ENCODE measurements at regions not wholly inside any gene's neighbourhood (a gene's known extent, or its start where the extent isn't known, plus 50 kb on each side); places are given as distances from the start of the nearest gene placed in this dataset.
A peak's percentile ranks its signal among the peaks of the same experiment; 100 is the strongest.

DNA sequence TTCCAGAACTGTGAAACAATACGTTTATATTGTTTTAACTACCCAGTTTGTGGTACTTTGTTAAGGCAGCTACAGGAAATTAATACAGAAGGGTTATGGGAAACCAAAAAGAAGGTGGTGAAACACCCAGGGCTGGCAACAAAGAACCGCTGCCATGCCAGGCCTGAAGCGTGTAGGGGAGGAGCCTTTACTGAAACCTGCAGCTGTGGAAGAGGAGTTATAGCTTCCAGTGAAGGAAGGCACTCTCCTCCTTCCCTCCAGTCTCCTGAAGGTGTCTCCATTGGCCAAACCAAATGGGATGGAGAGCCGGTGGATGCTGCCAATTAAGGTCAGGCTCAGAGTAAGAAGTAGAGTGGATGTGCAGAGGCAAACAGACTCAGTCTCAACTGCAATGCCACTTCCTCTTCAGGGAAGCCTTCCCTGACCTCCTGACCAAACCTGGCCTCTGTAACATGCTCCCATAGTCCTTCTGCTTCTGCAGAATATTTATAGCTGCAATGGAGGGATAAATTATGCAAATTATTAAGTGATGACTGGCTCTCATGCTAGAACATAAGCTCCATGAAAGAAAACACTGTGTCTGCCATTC lies 168.3 kb downstream of the DAD1 start:
- Histone ChIP-seq H3K9me3 (no peaks in the 10 kb centered on the region), H3K36me3 (ENCODE audit: control insufficient read depth in 2 of 2, extremely low read depth in 1 of 2, insufficient read depth in 1 of 2, low read length in 1 of 2) (no peaks in the 10 kb centered on the region), H3K27me3 (replicated peaks in 1 of 2; ENCODE audit: control insufficient read depth in 2 of 2, extremely low read depth in 1 of 2, insufficient read depth in 2 of 2, low read length in 1 of 2) (no peaks in the 10 kb centered on the region), H3K4me3 (ENCODE audit: control insufficient read depth in 1 of 2, extremely low read depth in 1 of 2, low read length in 1 of 2) (no peak overlapping the region), H3K4me1 (ENCODE audit: control insufficient read depth in 1 of 2, extremely low read depth in 1 of 2, insufficient read depth in 2 of 2, low read length in 2 of 2) (no peaks in the 10 kb centered on the region), H3K27ac (ENCODE audit: low read length) (no peak overlapping the region)
- POLR2A ChIA-PET = no interaction called here
- no CpG with 5 or more reads among the region's 4 CpGs for WGBS (ENCODE audit: insufficient coverage)
- Mint-ChIP-seq H3K4me3 (no peak overlapping the region), H3K9me3 (no peaks in the 10 kb centered on the region), H3K36me3 (no peaks in the 10 kb centered on the region), H3K27ac (no peak overlapping the region), H3K4me1 (peaks cover 0 to 21% (median 0%) of the 10 kb centered on the region in 3 donors), H3K27me3 (no peaks in the 10 kb centered on the region)
- ATAC-seq (replicated peaks in 1 of 4) = no peak
- CTCF ChIA-PET = interaction anchor here in 1 of 2 donors (1.7 kb wide), 1 partner anchor 39 kb away, joined by 3 read pairs; no protein-coding TSS in a partner anchor
- peak in 3 of 35 experiments; percentile 1 to 16 (median 6) for DNase-seq

DNA sequence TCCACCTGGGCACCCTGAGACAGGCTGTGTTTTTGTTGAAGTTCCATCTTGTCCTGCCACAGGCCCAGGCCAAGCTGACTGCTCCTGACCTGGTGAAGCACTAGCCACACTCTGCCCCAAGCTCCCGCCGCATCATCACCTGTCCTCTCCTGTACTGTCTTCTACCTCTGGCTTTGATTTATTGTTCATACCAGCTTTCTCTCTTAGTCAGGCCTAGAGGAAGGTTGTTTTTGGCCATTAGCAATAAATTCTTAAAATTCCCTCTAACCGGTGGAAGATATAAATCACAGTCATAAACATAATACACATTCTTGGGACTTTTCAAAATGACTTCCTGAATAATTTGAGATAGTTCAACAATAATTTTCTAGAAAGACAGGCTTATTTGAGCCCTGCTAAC lies 169.4 kb downstream of the DAD1 start:
- no peak for DNase-seq
- POLR2A ChIA-PET = no interaction called here
- H3K36me3 Mint-ChIP-seq = no peaks in the 10 kb centered on the region
- Histone ChIP-seq H3K4me3 (ENCODE audit: control insufficient read depth in 1 of 2, extremely low read depth in 1 of 2, low read length in 1 of 2) (no peak overlapping the region), H3K9me3 (no peaks in the 10 kb centered on the region), H3K4me1 (ENCODE audit: control insufficient read depth in 1 of 2, extremely low read depth in 1 of 2, insufficient read depth in 2 of 2, low read length in 2 of 2) (no peaks in the 10 kb centered on the region), H3K36me3 (ENCODE audit: control insufficient read depth in 2 of 2, extremely low read depth in 1 of 2, insufficient read depth in 1 of 2, low read length in 1 of 2) (no peaks in the 10 kb centered on the region), H3K27me3 (replicated peaks in 1 of 2; ENCODE audit: control insufficient read depth in 2 of 2, extremely low read depth in 1 of 2, insufficient read depth in 2 of 2, low read length in 1 of 2) (no peaks in the 10 kb centered on the region), H3K27ac (ENCODE audit: low read length) (no peak overlapping the region)
- H3K4me1 Mint-ChIP-seq = peaks cover 0 to 21% (median 0%) of the 10 kb centered on the region in 3 donors
- CTCF ChIA-PET = no interaction called here
- no peak for ATAC-seq (replicated peaks in 1 of 4)
- H3K27me3 Mint-ChIP-seq = no peaks in the 10 kb centered on the region
- WGBS (ENCODE audit: insufficient coverage) = no CpG with 5 or more reads among the region's 3 CpGs
- H3K4me3 Mint-ChIP-seq = no peak overlapping the region
- H3K27ac Mint-ChIP-seq = no peak overlapping the region
- no peaks in the 10 kb centered on the region for H3K9me3 Mint-ChIP-seq

DNA sequence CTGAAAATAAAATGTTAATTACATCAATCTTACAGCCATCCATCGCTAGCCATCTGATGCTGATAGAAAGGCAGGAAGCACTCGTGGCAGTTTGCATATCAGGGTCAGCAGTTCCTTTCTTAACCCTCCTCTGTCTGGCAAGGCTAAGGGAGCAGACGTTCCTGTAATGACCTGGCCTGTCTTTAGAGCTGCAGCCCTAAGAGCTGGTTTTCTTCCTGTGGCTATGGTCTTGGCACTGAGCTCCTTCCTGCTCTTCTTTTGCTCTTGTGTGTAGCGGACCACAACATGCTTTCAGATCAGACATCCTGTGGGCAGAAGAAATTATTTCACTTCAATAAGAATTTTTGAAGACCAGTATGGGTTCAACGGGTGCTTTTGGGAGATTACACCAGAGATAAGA lies 170.4 kb downstream of the DAD1 start:
- no peak for DNase-seq
- Histone ChIP-seq H3K27me3 (replicated peaks in 1 of 2; ENCODE audit: control insufficient read depth in 2 of 2, extremely low read depth in 1 of 2, insufficient read depth in 2 of 2, low read length in 1 of 2) (no peaks in the 10 kb centered on the region), H3K9me3 (no peaks in the 10 kb centered on the region), H3K4me1 (ENCODE audit: control insufficient read depth in 1 of 2, extremely low read depth in 1 of 2, insufficient read depth in 2 of 2, low read length in 2 of 2) (no peaks in the 10 kb centered on the region), H3K27ac (ENCODE audit: low read length) (no peak overlapping the region), H3K4me3 (ENCODE audit: control insufficient read depth in 1 of 2, extremely low read depth in 1 of 2, low read length in 1 of 2) (no peak overlapping the region), H3K36me3 (ENCODE audit: control insufficient read depth in 2 of 2, extremely low read depth in 1 of 2, insufficient read depth in 1 of 2, low read length in 1 of 2) (no peaks in the 10 kb centered on the region)
- Mint-ChIP-seq H3K4me3 (no peak overlapping the region), H3K27me3 (no peaks in the 10 kb centered on the region), H3K36me3 (no peaks in the 10 kb centered on the region), H3K9me3 (no peaks in the 10 kb centered on the region), H3K27ac (peak overlapping the region in 1 of 2 donors; percentile 19), H3K4me1 (peaks cover 0 to 18% (median 0%) of the 10 kb centered on the region in 3 donors)
- POLR2A ChIA-PET = no interaction called here
- no peak for ATAC-seq (replicated peaks in 1 of 4)
- no CpG with 5 or more reads among the region's 5 CpGs for WGBS (ENCODE audit: insufficient coverage)
- CTCF ChIA-PET = interaction anchor here in 1 of 2 donors (0.8 to 0.9 kb wide), 2 partner anchors 29 to 39 kb away, joined by 3 read pairs; no protein-coding TSS in a partner anchor

DNA sequence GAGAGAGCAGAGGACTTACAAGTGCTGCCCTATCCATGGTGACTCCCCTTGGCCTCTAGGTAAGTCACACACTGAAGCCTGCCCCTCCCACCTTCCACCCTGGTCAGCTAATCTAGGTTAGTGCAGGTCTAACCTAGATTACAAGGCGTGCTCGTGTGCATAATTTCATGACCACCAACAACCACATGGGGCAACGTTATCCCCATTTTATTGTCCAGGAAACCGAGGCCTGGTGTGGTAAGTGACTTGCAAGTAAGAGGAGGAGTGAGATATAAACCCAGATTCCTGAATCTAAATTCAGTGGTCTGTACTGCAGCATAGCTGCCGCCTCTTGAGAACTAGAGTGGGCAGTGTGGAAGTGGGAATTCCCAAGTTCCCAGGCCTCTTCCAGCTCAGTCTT lies 171.1 kb downstream of the DAD1 start:
- H3K9me3 ChIP-seq = no peaks in the 10 kb centered on the region
- no peak overlapping the region for H3K27ac Mint-ChIP-seq
- no peaks in the 10 kb centered on the region for H3K36me3 ChIP-seq (ENCODE audit: control insufficient read depth in 2 of 2, extremely low read depth in 1 of 2, insufficient read depth in 1 of 2, low read length in 1 of 2)
- ChIA-PET CTCF (interaction anchor here in 1 of 2 donors (0.8 to 0.9 kb wide), 2 partner anchors 29 to 40 kb away, joined by 3 read pairs; no protein-coding TSS in a partner anchor), POLR2A (no interaction called here)
- no CpG with 5 or more reads among the region's 5 CpGs for WGBS (ENCODE audit: insufficient coverage)
- H3K4me3 Mint-ChIP-seq = no peak overlapping the region
- no peak overlapping the region for H3K4me3 ChIP-seq (ENCODE audit: control insufficient read depth in 1 of 2, extremely low read depth in 1 of 2, low read length in 1 of 2)
- H3K27me3 ChIP-seq (replicated peaks in 1 of 2; ENCODE audit: control insufficient read depth in 2 of 2, extremely low read depth in 1 of 2, insufficient read depth in 2 of 2, low read length in 1 of 2) = no peaks in the 10 kb centered on the region
- no peak for DNase-seq
- no peak for ATAC-seq (replicated peaks in 1 of 4)
- H3K4me1 ChIP-seq (ENCODE audit: control insufficient read depth in 1 of 2, extremely low read depth in 1 of 2, insufficient read depth in 2 of 2, low read length in 2 of 2) = no peaks in the 10 kb centered on the region
- H3K27me3 Mint-ChIP-seq = no peaks in the 10 kb centered on the region
- H3K36me3 Mint-ChIP-seq = no peaks in the 10 kb centered on the region
- peaks cover 0 to 18% (median 0%) of the 10 kb centered on the region in 3 donors for H3K4me1 Mint-ChIP-seq
- H3K27ac ChIP-seq (ENCODE audit: low read length) = no peak overlapping the region
- H3K9me3 Mint-ChIP-seq = no peaks in the 10 kb centered on the region

DNA sequence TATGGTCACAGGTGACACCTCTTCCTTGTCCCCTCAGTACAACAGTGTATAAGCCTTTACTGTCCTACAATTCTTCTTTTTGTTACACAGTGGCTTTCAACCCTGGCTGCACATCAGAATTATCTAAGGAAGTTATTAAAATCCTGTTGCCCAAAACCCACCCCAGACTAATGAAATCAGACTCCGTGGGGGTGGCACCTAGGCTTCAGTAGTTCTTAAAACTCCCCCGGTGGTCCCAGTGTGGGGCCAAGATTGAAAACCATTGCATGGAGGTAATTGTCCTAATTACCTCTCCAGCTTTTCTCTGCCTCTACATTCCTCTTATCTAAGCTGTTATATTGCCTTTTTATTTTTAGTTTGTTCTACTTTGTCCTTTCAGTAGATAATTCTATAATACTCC lies 172.8 kb downstream of the DAD1 start:
- Histone ChIP-seq H3K4me1 (ENCODE audit: control insufficient read depth in 1 of 2, extremely low read depth in 1 of 2, insufficient read depth in 2 of 2, low read length in 2 of 2) (no peaks in the 10 kb centered on the region), H3K27ac (ENCODE audit: low read length) (no peak overlapping the region), H3K36me3 (ENCODE audit: control insufficient read depth in 2 of 2, extremely low read depth in 1 of 2, insufficient read depth in 1 of 2, low read length in 1 of 2) (no peaks in the 10 kb centered on the region), H3K4me3 (ENCODE audit: control insufficient read depth in 1 of 2, extremely low read depth in 1 of 2, low read length in 1 of 2) (no peak overlapping the region), H3K27me3 (replicated peaks in 1 of 2; ENCODE audit: control insufficient read depth in 2 of 2, extremely low read depth in 1 of 2, insufficient read depth in 2 of 2, low read length in 1 of 2) (no peaks in the 10 kb centered on the region), H3K9me3 (no peaks in the 10 kb centered on the region)
- CTCF ChIA-PET = no interaction called here
- H3K27ac Mint-ChIP-seq = no peak overlapping the region
- no peak for DNase-seq
- no peaks in the 10 kb centered on the region for H3K9me3 Mint-ChIP-seq
- POLR2A ChIA-PET = no interaction called here
- no CpG with 5 or more reads among the region's 2 CpGs for WGBS (ENCODE audit: insufficient coverage)
- no peaks in the 10 kb centered on the region for H3K27me3 Mint-ChIP-seq
- no peaks in the 10 kb centered on the region for H3K36me3 Mint-ChIP-seq
- peaks cover 0 to 10% (median 0%) of the 10 kb centered on the region in 3 donors for H3K4me1 Mint-ChIP-seq
- ATAC-seq (replicated peaks in 1 of 4) = no peak
- no peak overlapping the region for H3K4me3 Mint-ChIP-seq

DNA sequence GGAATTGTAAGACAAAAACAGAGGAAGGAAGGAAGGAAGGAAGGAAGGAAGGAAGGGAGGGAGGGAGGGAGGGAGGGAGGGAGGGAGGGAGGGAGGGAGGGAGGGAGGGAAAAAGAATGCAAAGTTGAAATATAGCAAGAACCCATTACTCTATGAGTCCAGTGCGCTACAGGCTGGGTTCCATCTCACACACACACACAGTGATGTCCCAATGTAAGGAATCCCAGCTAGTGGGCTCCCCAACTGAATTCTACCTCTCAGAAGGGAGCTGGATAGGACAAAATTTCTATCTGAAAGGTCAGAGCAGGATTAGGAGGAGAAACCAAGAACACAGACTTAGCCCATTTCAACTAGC lies 173.4 kb downstream of the DAD1 start:
- ATAC-seq (replicated peaks in 1 of 4) = no peak
- POLR2A ChIA-PET = no interaction called here
- no peaks in the 10 kb centered on the region for H3K9me3 Mint-ChIP-seq
- WGBS (ENCODE audit: insufficient coverage) = no CpG with 5 or more reads among the region's 1 CpG
- Histone ChIP-seq H3K4me1 (ENCODE audit: control insufficient read depth in 1 of 2, extremely low read depth in 1 of 2, insufficient read depth in 2 of 2, low read length in 2 of 2) (no peaks in the 10 kb centered on the region), H3K4me3 (ENCODE audit: control insufficient read depth in 1 of 2, extremely low read depth in 1 of 2, low read length in 1 of 2) (no peak overlapping the region), H3K27me3 (replicated peaks in 1 of 2; ENCODE audit: control insufficient read depth in 2 of 2, extremely low read depth in 1 of 2, insufficient read depth in 2 of 2, low read length in 1 of 2) (no peaks in the 10 kb centered on the region), H3K36me3 (ENCODE audit: control insufficient read depth in 2 of 2, extremely low read depth in 1 of 2, insufficient read depth in 1 of 2, low read length in 1 of 2) (no peaks in the 10 kb centered on the region), H3K27ac (ENCODE audit: low read length) (no peak overlapping the region), H3K9me3 (no peaks in the 10 kb centered on the region)
- CTCF ChIA-PET = no interaction called here
- no peak for DNase-seq
- H3K4me3 Mint-ChIP-seq = no peak overlapping the region
- no peaks in the 10 kb centered on the region for H3K27me3 Mint-ChIP-seq
- H3K27ac Mint-ChIP-seq = no peak overlapping the region
- no peaks in the 10 kb centered on the region for H3K36me3 Mint-ChIP-seq
- H3K4me1 Mint-ChIP-seq = peaks cover 0 to 10% (median 0%) of the 10 kb centered on the region in 3 donors

All from T-cell (primary cell).